Activated CD4-positive, alpha-beta T cell treated with anti-CD3 and anti-CD28 coated beads, Interleukin-2, amount 10 ng/mL, durations not matched to agents 7 days and 5 days (primary cell): ENCODE measurements at regions not wholly inside any gene's neighbourhood (a gene's known extent, or its start where the extent isn't known, plus 50 kb on each side); places are given as distances from the start of the nearest gene placed in this dataset.

ENCODE experiments used
- CTCF ChIA-PET: fragments of 350-600 bp; sonication (Branson Sonifier 250); formaldehyde crosslinking; loops from one replicate; lab custom pipeline; 2021; ENCODE audit warnings: antibody characterized with exemption; lab: Charles Lee
- POLR2A ChIA-PET: fragments of 350-600 bp; sonication (Branson Sonifier 250); formaldehyde crosslinking; loops from one replicate; lab custom pipeline; 2021; ENCODE audit warnings: antibody characterized with exemption; lab: Charles Lee
- DNase-seq: peaks from one replicate; pipeline ENCODE4 v3.0.0-alpha.2; 2020
- H3K27ac Mint-ChIP-seq: one replicate; pipeline ENCODE4 v1.8.0; 2021; ENCODE audit warnings: mild to moderate bottlenecking, moderate library complexity, mixed read lengths
- H3K27me3 Mint-ChIP-seq: one replicate; pipeline ENCODE4 v1.8.0; 2021; ENCODE audit warnings: mixed read lengths
- H3K36me3 Mint-ChIP-seq: one replicate; pipeline ENCODE4 v1.8.0; 2021; ENCODE audit warnings: low read depth, mixed read lengths
- H3K4me1 Mint-ChIP-seq: one replicate; pipeline ENCODE4 v1.8.0; 2021; ENCODE audit warnings: mixed read lengths
- H3K4me3 Mint-ChIP-seq: one replicate; pipeline ENCODE4 v1.8.0; 2021; ENCODE audit warnings: mild to moderate bottlenecking, moderate library complexity, mixed read lengths
- H3K9me3 Mint-ChIP-seq: one replicate; pipeline ENCODE4 v1.8.0; 2021; ENCODE audit warnings: mixed read lengths

- Mint-ChIP-seq H3K4me3 (no peak overlapping the region), H3K27ac (no peak overlapping the region), H3K9me3 (peaks cover 4% of the 10 kb centered on the region), H3K4me1 (no peaks in the 10 kb centered on the region), H3K36me3 (no peaks in the 10 kb centered on the region), H3K27me3 (no peaks in the 10 kb centered on the region)
- no peak for DNase-seq
- ChIA-PET CTCF (no interaction called here), POLR2A (no interaction called here)
Observed at GRCh38 chr12:73452672-73453469, 1084.8 kb upstream of the ATXN7L3B start.

DNA sequence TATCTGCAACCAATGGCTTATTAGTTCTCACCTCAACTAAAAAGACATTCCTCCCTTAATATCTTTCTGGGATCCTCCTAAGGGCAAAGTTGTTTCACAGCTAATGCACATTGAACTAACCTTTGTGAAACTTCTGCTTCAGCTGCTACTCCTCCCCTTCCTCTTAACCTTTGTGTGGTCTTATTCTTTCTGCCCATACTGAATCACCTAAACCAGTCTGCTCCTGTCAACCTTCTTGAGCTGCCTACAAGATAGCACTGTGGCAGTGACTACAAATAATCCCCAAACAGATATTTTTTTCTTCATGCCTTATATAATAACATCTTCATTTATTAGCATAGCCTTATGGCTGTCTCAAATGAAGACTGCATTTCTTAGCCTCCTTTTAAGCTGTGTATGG lies 1077.4 kb upstream of the ATXN7L3B start:
- Mint-ChIP-seq H3K4me3 (no peak overlapping the region), H3K27ac (no peak overlapping the region), H3K9me3 (no peaks in the 10 kb centered on the region), H3K27me3 (no peaks in the 10 kb centered on the region), H3K36me3 (no peaks in the 10 kb centered on the region), H3K4me1 (no peaks in the 10 kb centered on the region)
- ChIA-PET POLR2A (no interaction called here), CTCF (no interaction called here)
- DNase-seq, result no peak

GRCh38 chr12:73465106-73465505 lies 1072.5 kb upstream of the ATXN7L3B start:
- Mint-ChIP-seq H3K4me1 (no peaks in the 10 kb centered on the region), H3K9me3 (peaks cover 2% of the 10 kb centered on the region), H3K27ac (no peak overlapping the region), H3K27me3 (no peaks in the 10 kb centered on the region), H3K4me3 (no peak overlapping the region), H3K36me3 (no peaks in the 10 kb centered on the region)
- POLR2A ChIA-PET, result no interaction called here
- CTCF ChIA-PET, result no interaction called here
- no peak for DNase-seq

GRCh38 chr12:73486256-73486655 lies 1051.4 kb upstream of the ATXN7L3B start:
- no peaks in the 10 kb centered on the region for H3K4me1 Mint-ChIP-seq
- no peak overlapping the region for H3K4me3 Mint-ChIP-seq
- H3K9me3 Mint-ChIP-seq, result peaks cover 11% of the 10 kb centered on the region
- H3K36me3 Mint-ChIP-seq, result no peaks in the 10 kb centered on the region
- H3K27ac Mint-ChIP-seq, result no peak overlapping the region
- no peaks in the 10 kb centered on the region for H3K27me3 Mint-ChIP-seq
- DNase-seq, result no peak
- CTCF ChIA-PET, result no interaction called here
- POLR2A ChIA-PET, result no interaction called here

GRCh38 chr12:73506611-73507010 lies 1031.0 kb upstream of the ATXN7L3B start:
- CTCF ChIA-PET, result no interaction called here
- H3K27ac Mint-ChIP-seq, result no peak overlapping the region
- H3K4me3 Mint-ChIP-seq, result no peak overlapping the region
- H3K27me3 Mint-ChIP-seq, result no peaks in the 10 kb centered on the region
- H3K4me1 Mint-ChIP-seq, result no peaks in the 10 kb centered on the region
- peaks cover 11% of the 10 kb centered on the region for H3K9me3 Mint-ChIP-seq
- POLR2A ChIA-PET, result no interaction called here
- no peaks in the 10 kb centered on the region for H3K36me3 Mint-ChIP-seq
- no peak for DNase-seq

- H3K4me1 Mint-ChIP-seq, result no peaks in the 10 kb centered on the region
- peaks cover 2% of the 10 kb centered on the region for H3K9me3 Mint-ChIP-seq
- H3K27me3 Mint-ChIP-seq, result no peaks in the 10 kb centered on the region
- no peak overlapping the region for H3K4me3 Mint-ChIP-seq
- DNase-seq, result no peak
- ChIA-PET CTCF (no interaction called here), POLR2A (no interaction called here)
- H3K27ac Mint-ChIP-seq, result no peak overlapping the region
- H3K36me3 Mint-ChIP-seq, result no peaks in the 10 kb centered on the region
Observed at GRCh38 chr12:73514672-73515071, 1023.0 kb upstream of the ATXN7L3B start.

DNA sequence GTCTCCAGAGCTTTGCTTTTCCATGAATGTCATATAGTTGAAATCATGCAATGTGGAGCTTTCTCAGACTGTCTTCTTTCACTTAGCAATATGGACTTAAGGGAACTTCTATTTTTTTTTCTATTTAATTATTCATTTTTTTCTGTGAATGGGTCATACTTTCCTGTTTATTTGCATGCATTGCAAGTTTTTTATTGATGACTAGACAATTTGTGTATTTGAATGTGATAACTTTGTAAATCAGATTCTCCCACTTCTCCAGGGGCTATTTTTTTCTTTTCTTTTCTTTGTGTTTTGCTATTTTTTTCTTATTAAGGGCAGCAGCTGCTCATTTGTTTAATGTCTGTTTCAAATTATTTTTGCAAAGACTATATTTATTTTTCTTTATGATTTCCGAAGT lies 1019.8 kb upstream of the ATXN7L3B start:
- Mint-ChIP-seq H3K27me3 (no peaks in the 10 kb centered on the region), H3K27ac (no peak overlapping the region)
- CTCF ChIA-PET, result no interaction called here

DNA sequence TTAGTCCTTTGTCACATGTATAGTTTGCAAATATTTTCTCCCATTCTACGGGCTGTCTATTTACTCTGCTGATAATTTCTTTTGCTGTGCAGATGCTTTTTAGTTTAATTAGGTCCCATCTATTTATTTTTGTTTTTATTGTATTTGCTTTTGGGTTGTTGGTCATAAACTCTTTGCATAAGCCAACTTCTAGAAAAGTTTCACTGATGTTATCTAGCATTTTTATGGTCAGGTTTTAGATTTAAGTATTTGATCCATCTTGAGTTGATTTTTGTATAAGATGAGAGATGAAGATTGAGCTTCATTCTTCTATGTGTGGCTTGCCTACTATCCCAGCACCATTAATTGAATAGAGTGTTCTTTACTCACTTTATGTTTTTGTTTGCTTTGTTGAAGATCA lies 1008.4 kb upstream of the ATXN7L3B start:
- no peaks in the 10 kb centered on the region for H3K4me1 Mint-ChIP-seq
- no peak overlapping the region for H3K27ac Mint-ChIP-seq
- no peaks in the 10 kb centered on the region for H3K27me3 Mint-ChIP-seq
- H3K36me3 Mint-ChIP-seq, result no peaks in the 10 kb centered on the region
- no peak for DNase-seq
- H3K4me3 Mint-ChIP-seq, result no peak overlapping the region
- POLR2A ChIA-PET, result no interaction called here
- H3K9me3 Mint-ChIP-seq, result peaks cover 5% of the 10 kb centered on the region
- CTCF ChIA-PET, result no interaction called here

More for the DNA sequence above, 1019.8 kb upstream of the ATXN7L3B start:
- no peak for DNase-seq
- Mint-ChIP-seq H3K9me3 (peaks cover 8% of the 10 kb centered on the region), H3K4me3 (no peak overlapping the region), H3K36me3 (no peaks in the 10 kb centered on the region), H3K4me1 (no peaks in the 10 kb centered on the region)
- POLR2A ChIA-PET, result no interaction called here

GRCh38 chr12:73529954-73530353 lies 1007.7 kb upstream of the ATXN7L3B start:
- H3K9me3 Mint-ChIP-seq, result peaks cover 5% of the 10 kb centered on the region
- no peak overlapping the region for H3K27ac Mint-ChIP-seq
- CTCF ChIA-PET, result no interaction called here
- H3K4me3 Mint-ChIP-seq, result no peak overlapping the region
- no peaks in the 10 kb centered on the region for H3K27me3 Mint-ChIP-seq
- POLR2A ChIA-PET, result no interaction called here
- H3K4me1 Mint-ChIP-seq, result no peaks in the 10 kb centered on the region
- DNase-seq, result no peak
- no peaks in the 10 kb centered on the region for H3K36me3 Mint-ChIP-seq

DNA sequence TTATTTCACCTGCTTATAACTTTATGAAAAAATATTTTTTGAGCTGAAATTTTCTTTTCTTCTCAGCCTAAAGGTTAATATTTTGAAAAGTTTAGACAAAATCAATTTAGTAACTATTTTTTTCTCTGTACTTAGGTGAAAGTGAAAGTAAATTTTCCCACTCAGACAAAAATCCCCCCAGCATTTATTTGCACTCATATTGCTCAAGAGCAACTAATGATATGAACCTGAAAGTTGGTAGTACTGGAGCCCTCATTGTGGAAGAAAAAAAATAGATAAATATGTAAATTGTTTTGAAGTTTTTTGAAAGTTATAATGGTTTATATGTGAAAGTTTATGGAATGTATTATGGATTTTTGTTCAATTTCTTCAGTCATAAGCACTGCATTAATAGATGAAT lies 1005.9 kb upstream of the ATXN7L3B start:
- Mint-ChIP-seq H3K27ac (no peak overlapping the region), H3K36me3 (no peaks in the 10 kb centered on the region), H3K9me3 (peaks cover 5% of the 10 kb centered on the region), H3K4me3 (no peak overlapping the region), H3K4me1 (no peaks in the 10 kb centered on the region), H3K27me3 (no peaks in the 10 kb centered on the region)
- POLR2A ChIA-PET, result no interaction called here
- no peak for DNase-seq
- CTCF ChIA-PET, result no interaction called here

- Mint-ChIP-seq H3K36me3 (no peaks in the 10 kb centered on the region), H3K27me3 (no peaks in the 10 kb centered on the region), H3K9me3 (peaks cover 5% of the 10 kb centered on the region), H3K4me3 (no peak overlapping the region), H3K27ac (no peak overlapping the region), H3K4me1 (no peaks in the 10 kb centered on the region)
- ChIA-PET POLR2A (no interaction called here), CTCF (no interaction called here)
- DNase-seq, result no peak
Observed at GRCh38 chr12:73547421-73547820, 990.2 kb upstream of the ATXN7L3B start.

DNA sequence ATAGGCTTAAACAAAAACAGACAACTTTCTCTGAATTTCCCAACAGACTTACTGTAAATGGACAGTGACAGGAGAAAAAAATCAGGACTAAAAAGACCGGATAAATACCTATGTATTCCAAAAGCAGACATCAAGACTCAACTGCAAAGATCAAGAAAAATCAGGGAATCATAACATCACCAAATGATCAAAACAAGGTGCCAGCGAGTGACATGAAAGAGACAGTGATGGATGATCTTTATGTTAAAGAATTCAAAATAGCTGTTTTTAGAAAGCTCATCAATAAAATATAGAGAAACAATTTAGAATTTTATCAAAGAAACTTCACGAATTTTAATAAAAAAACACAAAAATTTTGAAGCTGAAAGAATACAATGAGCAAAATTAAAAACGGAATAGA lies 952.5 kb upstream of the ATXN7L3B start:
- Mint-ChIP-seq H3K4me1 (no peaks in the 10 kb centered on the region), H3K4me3 (no peak overlapping the region), H3K27me3 (no peaks in the 10 kb centered on the region), H3K27ac (no peak overlapping the region), H3K36me3 (no peaks in the 10 kb centered on the region), H3K9me3 (peaks cover 5% of the 10 kb centered on the region)
- DNase-seq, result no peak
- POLR2A ChIA-PET, result no interaction called here
- CTCF ChIA-PET, result interaction anchor here (0.6 to 0.7 kb wide), 2 partner anchors 45 to 499 kb away, joined by 3 to 6 read pairs; no protein-coding TSS in a partner anchor

DNA sequence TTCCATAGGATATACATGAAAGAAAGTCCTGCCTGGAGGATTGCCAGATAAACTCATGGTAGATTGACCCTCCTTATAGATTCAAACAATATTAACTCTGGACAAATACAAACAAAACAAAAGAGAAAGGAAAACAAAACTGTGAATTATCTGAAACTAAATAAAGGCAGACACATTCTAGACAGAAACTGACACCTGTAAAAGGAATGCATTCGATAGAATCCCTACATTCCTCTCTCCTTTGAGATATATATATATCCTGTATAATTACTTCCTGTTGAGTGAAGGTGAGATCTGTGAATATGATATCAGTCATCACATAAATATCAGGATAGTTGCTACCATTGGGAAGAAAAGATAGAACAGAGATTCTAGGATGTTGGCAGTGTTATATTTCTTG lies 948.4 kb upstream of the ATXN7L3B start:
- ChIA-PET POLR2A (no interaction called here), CTCF (no interaction called here)
- H3K9me3 Mint-ChIP-seq, result peaks cover 3% of the 10 kb centered on the region
- H3K27ac Mint-ChIP-seq, result no peak overlapping the region
- DNase-seq, result no peak
- no peaks in the 10 kb centered on the region for H3K4me1 Mint-ChIP-seq
- no peak overlapping the region for H3K4me3 Mint-ChIP-seq
- H3K27me3 Mint-ChIP-seq, result no peaks in the 10 kb centered on the region
- H3K36me3 Mint-ChIP-seq, result no peaks in the 10 kb centered on the region

GRCh38 chr12:73598626-73599025 lies 939.0 kb upstream of the ATXN7L3B start:
- POLR2A ChIA-PET, result no interaction called here
- no peak for DNase-seq
- peaks cover 2% of the 10 kb centered on the region for H3K9me3 Mint-ChIP-seq
- CTCF ChIA-PET, result no interaction called here
- H3K4me3 Mint-ChIP-seq, result no peak overlapping the region
- no peaks in the 10 kb centered on the region for H3K36me3 Mint-ChIP-seq
- H3K27me3 Mint-ChIP-seq, result no peaks in the 10 kb centered on the region
- no peak overlapping the region for H3K27ac Mint-ChIP-seq
- H3K4me1 Mint-ChIP-seq, result no peaks in the 10 kb centered on the region
